GM21576 (cell line): ENCODE measurements at regions not wholly inside any gene's neighbourhood (a gene's known extent, or its start where the extent isn't known, plus 50 kb on each side); places are given as distances from the start of the nearest gene placed in this dataset.

Source experiments
- ATAC-seq: cut with Tn5 transposase; IDR thresholded peaks from one replicate; pipeline ENCODE4 v1.9.1; 2021; ENCODE audit warnings: mild to moderate bottlenecking, moderate library complexity; ENCODE audit not compliant: unreplicated experiment

GRCh38 chr9:108386032-108386431 is 469.8 kb downstream of the ACTL7B start:
- no peak for ATAC-seq

GRCh38 chr9:108383796-108384195 is 472.0 kb downstream of the ACTL7B start:
- no peak for ATAC-seq

- ATAC-seq: no peak
Observed at GRCh38 chr9:108382310-108382709, 473.5 kb downstream of the ACTL7B start.

- no peak for ATAC-seq
Observed at GRCh38 chr9:108377881-108378280, 477.9 kb downstream of the ACTL7B start.

GRCh38 chr9:108377382-108377781 is 478.4 kb downstream of the ACTL7B start:
- ATAC-seq: no peak

GRCh38 chr9:108376140-108376539 is 479.6 kb downstream of the ACTL7B start:
- ATAC-seq: no peak

GRCh38 chr9:108374626-108375025 is 481.2 kb downstream of the ACTL7B start:
- ATAC-seq: no peak

- no peak for ATAC-seq
Observed at GRCh38 chr9:108367188-108367587, 488.6 kb downstream of the ACTL7B start.

- ATAC-seq: no peak
Observed at GRCh38 chr9:108363311-108363710, 492.5 kb downstream of the ACTL7B start.

GRCh38 chr9:108360304-108360703 is 495.5 kb downstream of the ACTL7B start:
- no peak for ATAC-seq

- no peak for ATAC-seq
Observed at GRCh38 chr9:108356806-108357205, 499.0 kb downstream of the ACTL7B start.

GRCh38 chr9:108351571-108351970 is 504.2 kb downstream of the ACTL7B start:
- no peak for ATAC-seq

GRCh38 chr9:108347463-108348188 is 508.2 kb downstream of the ACTL7B start:
- no peak for ATAC-seq

- ATAC-seq: no peak
Observed at GRCh38 chr9:108345826-108346225, 510.0 kb downstream of the ACTL7B start.

GRCh38 chr9:108339251-108339650 is 516.5 kb downstream of the ACTL7B start:
- ATAC-seq: no peak

- ATAC-seq: no peak
Observed at GRCh38 chr9:108336575-108336974, 519.2 kb downstream of the ACTL7B start.

GRCh38 chr9:108333530-108333983 is 522.2 kb downstream of the ACTL7B start:
- ATAC-seq: no peak

- no peak for ATAC-seq
Observed at GRCh38 chr9:108331596-108331995, 524.2 kb downstream of the ACTL7B start.

GRCh38 chr9:108325406-108325805 is 530.4 kb downstream of the ACTL7B start:
- ATAC-seq: no peak

- no peak for ATAC-seq
Observed at GRCh38 chr9:108323615-108324014, 532.2 kb downstream of the ACTL7B start.

- no peak for ATAC-seq
Observed at GRCh38 chr9:108322326-108323098, 533.3 kb downstream of the ACTL7B start.

GRCh38 chr9:108316630-108317029 is 539.2 kb downstream of the ACTL7B start:
- ATAC-seq: no peak
